ENCODE measurements at regions not wholly inside any gene's neighbourhood (a gene's known extent, or its start where the extent isn't known, plus 50 kb on each side); places are given as distances from the start of the nearest gene placed in this dataset.

DNA sequence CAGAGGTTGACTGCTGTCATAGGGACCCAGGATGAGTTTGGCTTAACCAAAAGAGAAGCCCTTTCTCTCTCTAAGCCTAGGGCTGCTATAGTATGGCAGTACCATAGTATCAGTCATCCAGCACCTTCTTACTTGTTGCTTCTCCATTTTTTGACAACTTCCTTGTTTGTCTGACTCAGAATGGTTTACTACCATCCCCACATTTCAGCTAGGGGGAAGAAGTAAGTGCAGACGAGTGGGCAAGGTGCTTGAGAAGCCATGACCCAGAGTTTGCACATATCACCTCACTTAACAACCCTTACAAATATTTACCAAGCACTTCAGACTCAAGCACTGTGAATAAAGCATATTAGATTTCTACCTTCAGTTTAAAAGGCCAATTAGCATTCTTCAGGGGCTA lies 289.9 kb upstream of the TSHZ2 start:
- H3K36me3 ChIP-seq (ENCODE audit: control insufficient read depth in 2 of 2, insufficient read depth in 2 of 2, low read length in 2 of 2), result no peaks in the 10 kb centered on the region
- H3K4me3 ChIP-seq (ENCODE audit: low read length in 2 of 2), result no peak overlapping the region
- peaks cover 0 to 6% of the 10 kb centered on the region in 2 donors for H3K9me3 ChIP-seq (ENCODE audit: control insufficient read depth in 2 of 2, low read length in 2 of 2)
- H3K27ac ChIP-seq (ENCODE audit: low read length), result no peak overlapping the region
- no peaks in the 10 kb centered on the region for H3K27me3 ChIP-seq (ENCODE audit: control insufficient read depth in 1 of 2, insufficient read depth in 2 of 2, low read length in 2 of 2)
- H3K9ac ChIP-seq (ENCODE audit: low read length in 2 of 2), result no peak overlapping the region
- no peaks in the 10 kb centered on the region for H3K4me1 ChIP-seq (ENCODE audit: control insufficient read depth, insufficient read depth, low read length)

DNA sequence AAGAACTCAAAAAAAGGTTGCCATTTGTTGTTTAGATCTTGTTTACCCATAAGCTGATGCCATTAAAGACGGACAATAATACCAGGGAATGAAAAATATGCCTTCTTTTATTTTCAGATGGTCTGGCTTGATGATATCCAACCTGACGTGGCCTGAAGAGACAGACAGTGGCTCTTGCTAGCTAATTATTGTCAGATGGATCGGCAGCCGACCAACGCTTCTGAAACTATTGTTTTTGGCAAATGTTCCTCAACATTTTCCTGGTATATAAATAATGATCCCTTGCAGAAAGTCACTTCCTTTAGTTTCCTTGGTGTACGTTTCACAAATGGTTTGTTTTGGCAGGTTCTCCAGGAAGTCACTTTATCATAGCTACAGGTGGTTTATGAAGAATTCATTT lies 290.9 kb upstream of the TSHZ2 start:
- H3K36me3 ChIP-seq (ENCODE audit: control insufficient read depth in 2 of 2, insufficient read depth in 2 of 2, low read length in 2 of 2), result no peaks in the 10 kb centered on the region
- no peaks in the 10 kb centered on the region for H3K4me1 ChIP-seq (ENCODE audit: control insufficient read depth, insufficient read depth, low read length)
- no peak overlapping the region for H3K27ac ChIP-seq (ENCODE audit: low read length)
- no peak overlapping the region for H3K9ac ChIP-seq (ENCODE audit: low read length in 2 of 2)
- H3K9me3 ChIP-seq (ENCODE audit: control insufficient read depth in 2 of 2, low read length in 2 of 2), result peaks cover 0 to 6% of the 10 kb centered on the region in 2 donors
- H3K4me3 ChIP-seq (ENCODE audit: low read length in 2 of 2), result no peak overlapping the region
- no peaks in the 10 kb centered on the region for H3K27me3 ChIP-seq (ENCODE audit: control insufficient read depth in 1 of 2, insufficient read depth in 2 of 2, low read length in 2 of 2)

DNA sequence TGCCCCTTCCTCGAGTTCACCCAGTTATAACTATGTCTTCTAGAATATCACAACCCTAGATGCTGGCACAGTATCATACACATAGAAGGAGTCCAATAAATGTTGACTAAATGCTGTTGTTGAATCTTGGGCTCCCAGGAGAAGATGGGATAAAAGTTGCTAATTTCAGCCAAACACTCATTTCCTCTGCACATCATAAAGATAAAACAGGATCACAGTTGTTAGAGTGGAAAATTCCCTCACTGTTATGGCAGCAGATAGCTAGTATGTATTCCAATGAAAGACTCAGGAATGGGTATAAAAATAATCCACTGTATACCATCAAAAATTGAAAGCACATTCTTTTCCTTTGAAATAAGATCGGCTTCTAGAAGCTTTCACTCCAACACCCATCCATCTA lies 294.9 kb upstream of the TSHZ2 start:
- Histone ChIP-seq H3K27ac (ENCODE audit: low read length) (no peak overlapping the region), H3K9ac (ENCODE audit: low read length in 2 of 2) (no peak overlapping the region), H3K9me3 (ENCODE audit: control insufficient read depth in 2 of 2, low read length in 2 of 2) (peaks cover 0 to 10% of the 10 kb centered on the region in 2 donors), H3K27me3 (ENCODE audit: control insufficient read depth in 1 of 2, insufficient read depth in 2 of 2, low read length in 2 of 2) (no peaks in the 10 kb centered on the region), H3K36me3 (ENCODE audit: control insufficient read depth in 2 of 2, insufficient read depth in 2 of 2, low read length in 2 of 2) (no peaks in the 10 kb centered on the region), H3K4me1 (ENCODE audit: control insufficient read depth, insufficient read depth, low read length) (no peaks in the 10 kb centered on the region), H3K4me3 (ENCODE audit: low read length in 2 of 2) (no peak overlapping the region)

- H3K4me3 ChIP-seq (ENCODE audit: low read length in 2 of 2), result no peak overlapping the region
- no peak overlapping the region for H3K27ac ChIP-seq (ENCODE audit: low read length)
- no peaks in the 10 kb centered on the region for H3K36me3 ChIP-seq (ENCODE audit: control insufficient read depth in 2 of 2, insufficient read depth in 2 of 2, low read length in 2 of 2)
- peaks cover 0 to 7% of the 10 kb centered on the region in 2 donors for H3K9me3 ChIP-seq (ENCODE audit: control insufficient read depth in 2 of 2, low read length in 2 of 2)
- H3K9ac ChIP-seq (ENCODE audit: low read length in 2 of 2), result no peak overlapping the region
- no peaks in the 10 kb centered on the region for H3K4me1 ChIP-seq (ENCODE audit: control insufficient read depth, insufficient read depth, low read length)
- H3K27me3 ChIP-seq (ENCODE audit: control insufficient read depth in 1 of 2, insufficient read depth in 2 of 2, low read length in 2 of 2), result no peaks in the 10 kb centered on the region
Measured at GRCh38 chr20:52676283-52676995, 295.7 kb upstream of the TSHZ2 start.

- no peaks in the 10 kb centered on the region for H3K27me3 ChIP-seq (ENCODE audit: control insufficient read depth in 1 of 2, insufficient read depth in 2 of 2, low read length in 2 of 2)
- no peak overlapping the region for H3K4me3 ChIP-seq (ENCODE audit: low read length in 2 of 2)
- H3K27ac ChIP-seq (ENCODE audit: low read length), result no peak overlapping the region
- no peaks in the 10 kb centered on the region for H3K36me3 ChIP-seq (ENCODE audit: control insufficient read depth in 2 of 2, insufficient read depth in 2 of 2, low read length in 2 of 2)
- no peak overlapping the region for H3K9ac ChIP-seq (ENCODE audit: low read length in 2 of 2)
- peaks cover 0 to 7% of the 10 kb centered on the region in 2 donors for H3K9me3 ChIP-seq (ENCODE audit: control insufficient read depth in 2 of 2, low read length in 2 of 2)
- no peaks in the 10 kb centered on the region for H3K4me1 ChIP-seq (ENCODE audit: control insufficient read depth, insufficient read depth, low read length)
Measured at GRCh38 chr20:52675375-52675774, 296.8 kb upstream of the TSHZ2 start.

- no peak overlapping the region for H3K27ac ChIP-seq (ENCODE audit: low read length)
- H3K4me1 ChIP-seq (ENCODE audit: control insufficient read depth, insufficient read depth, low read length), result no peaks in the 10 kb centered on the region
- no peaks in the 10 kb centered on the region for H3K36me3 ChIP-seq (ENCODE audit: control insufficient read depth in 2 of 2, insufficient read depth in 2 of 2, low read length in 2 of 2)
- H3K9me3 ChIP-seq (ENCODE audit: control insufficient read depth in 2 of 2, low read length in 2 of 2), result no peaks in the 10 kb centered on the region
- H3K9ac ChIP-seq (ENCODE audit: low read length in 2 of 2), result no peak overlapping the region
- no peak overlapping the region for H3K4me3 ChIP-seq (ENCODE audit: low read length in 2 of 2)
- H3K27me3 ChIP-seq (ENCODE audit: control insufficient read depth in 1 of 2, insufficient read depth in 2 of 2, low read length in 2 of 2), result no peaks in the 10 kb centered on the region
Measured at GRCh38 chr20:52668626-52669025, 303.5 kb upstream of the TSHZ2 start.

DNA sequence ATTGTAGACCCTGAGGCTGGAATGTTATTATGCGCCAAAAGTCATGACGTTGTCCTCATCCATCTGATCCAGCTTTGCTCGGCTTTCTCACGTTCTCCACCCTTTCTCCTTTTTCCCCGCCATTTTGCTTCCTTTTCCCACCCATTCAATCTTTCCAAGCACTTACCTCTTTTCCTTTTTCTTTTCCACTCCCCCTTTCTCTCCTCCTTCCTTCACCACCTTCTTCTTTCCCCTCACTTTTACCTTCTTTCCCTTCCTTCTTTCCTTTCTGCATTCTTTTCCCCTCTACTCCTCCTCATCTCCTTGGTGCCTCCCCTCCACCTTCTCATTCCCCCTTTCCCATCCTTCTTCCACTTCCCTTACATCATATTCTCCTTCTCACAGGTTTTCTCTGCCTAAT lies 304.8 kb upstream of the TSHZ2 start:
- no peaks in the 10 kb centered on the region for H3K4me1 ChIP-seq (ENCODE audit: control insufficient read depth, insufficient read depth, low read length)
- no peaks in the 10 kb centered on the region for H3K27me3 ChIP-seq (ENCODE audit: control insufficient read depth in 1 of 2, insufficient read depth in 2 of 2, low read length in 2 of 2)
- no peaks in the 10 kb centered on the region for H3K36me3 ChIP-seq (ENCODE audit: control insufficient read depth in 2 of 2, insufficient read depth in 2 of 2, low read length in 2 of 2)
- H3K9me3 ChIP-seq (ENCODE audit: control insufficient read depth in 2 of 2, low read length in 2 of 2), result no peaks in the 10 kb centered on the region
- no peak overlapping the region for H3K4me3 ChIP-seq (ENCODE audit: low read length in 2 of 2)
- no peak overlapping the region for H3K27ac ChIP-seq (ENCODE audit: low read length)
- H3K9ac ChIP-seq (ENCODE audit: low read length in 2 of 2), result no peak overlapping the region

DNA sequence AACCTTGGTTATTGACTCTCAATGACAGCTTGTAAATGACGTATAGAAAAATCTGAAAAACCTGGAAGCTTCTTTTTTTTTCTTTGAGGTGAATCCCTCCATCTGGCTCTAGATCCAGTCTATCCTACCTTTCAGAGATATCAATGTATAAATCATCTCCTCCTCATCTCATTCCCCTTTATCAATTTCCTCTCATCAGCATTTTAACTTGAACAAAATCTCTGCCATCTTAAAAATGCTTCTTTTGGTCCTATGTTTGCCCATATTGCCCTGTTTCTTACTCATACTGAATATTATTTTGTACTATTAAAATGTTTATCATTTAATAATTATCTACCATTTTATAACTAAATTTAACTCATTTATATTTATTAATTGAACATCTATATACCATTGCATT lies 306.7 kb upstream of the TSHZ2 start:
- no peak overlapping the region for H3K4me3 ChIP-seq (ENCODE audit: low read length in 2 of 2)

DNA sequence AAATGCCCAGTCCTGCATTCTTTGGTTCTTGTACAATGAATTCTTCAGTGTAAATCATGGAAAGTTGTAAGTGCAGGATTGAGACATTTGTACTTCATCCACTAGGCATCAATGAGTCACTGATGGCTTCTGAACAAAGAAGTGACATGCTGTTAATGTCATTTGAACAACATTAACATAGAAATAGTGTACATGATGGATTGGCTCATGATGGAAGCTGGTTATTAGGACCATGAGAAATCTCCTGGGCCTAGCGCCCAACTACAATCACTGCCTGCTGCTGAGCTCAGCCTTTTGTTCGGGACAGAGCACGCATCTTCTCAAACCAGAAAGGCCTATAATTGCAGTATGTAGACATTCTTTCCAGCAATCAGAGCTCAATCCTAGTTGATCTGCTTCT lies 316.8 kb upstream of the TSHZ2 start:
- H3K9me3 ChIP-seq (ENCODE audit: control insufficient read depth in 2 of 2, low read length in 2 of 2), result no peaks in the 10 kb centered on the region
- no peak overlapping the region for H3K27ac ChIP-seq (ENCODE audit: low read length)
- no peaks in the 10 kb centered on the region for H3K4me1 ChIP-seq (ENCODE audit: control insufficient read depth, insufficient read depth, low read length)
- no peaks in the 10 kb centered on the region for H3K36me3 ChIP-seq (ENCODE audit: control insufficient read depth in 2 of 2, insufficient read depth in 2 of 2, low read length in 2 of 2)
- H3K9ac ChIP-seq (ENCODE audit: low read length in 2 of 2), result no peak overlapping the region
- no peaks in the 10 kb centered on the region for H3K27me3 ChIP-seq (ENCODE audit: control insufficient read depth in 1 of 2, insufficient read depth in 2 of 2, low read length in 2 of 2)
- H3K4me3 ChIP-seq (ENCODE audit: low read length in 2 of 2), result no peak overlapping the region

More for the DNA sequence above, 306.7 kb upstream of the TSHZ2 start:
- Histone ChIP-seq H3K4me1 (ENCODE audit: control insufficient read depth, insufficient read depth, low read length) (no peaks in the 10 kb centered on the region), H3K9ac (ENCODE audit: low read length in 2 of 2) (no peak overlapping the region), H3K27ac (ENCODE audit: low read length) (no peak overlapping the region), H3K36me3 (ENCODE audit: control insufficient read depth in 2 of 2, insufficient read depth in 2 of 2, low read length in 2 of 2) (no peaks in the 10 kb centered on the region), H3K9me3 (ENCODE audit: control insufficient read depth in 2 of 2, low read length in 2 of 2) (no peaks in the 10 kb centered on the region), H3K27me3 (ENCODE audit: control insufficient read depth in 1 of 2, insufficient read depth in 2 of 2, low read length in 2 of 2) (no peaks in the 10 kb centered on the region)

DNA sequence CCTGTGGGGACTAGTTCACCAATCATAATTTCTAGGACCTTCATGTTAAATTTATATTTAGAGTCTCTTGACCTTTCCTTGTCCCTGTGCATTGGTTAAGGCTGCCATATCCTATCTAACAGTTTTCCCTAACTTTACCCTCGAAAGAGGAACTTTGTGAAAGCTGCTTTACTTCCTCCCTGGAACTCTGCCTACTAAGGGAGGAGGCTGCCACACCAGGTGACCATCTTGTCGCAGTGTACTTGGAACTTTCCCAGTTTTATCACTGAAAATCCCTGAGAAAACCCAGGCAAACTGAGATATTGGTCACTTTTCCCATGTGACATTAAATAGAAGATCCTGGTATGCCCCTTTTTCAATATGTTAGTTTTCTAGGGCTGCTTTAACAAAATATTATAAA lies 317.6 kb upstream of the TSHZ2 start:
- H3K4me3 ChIP-seq (ENCODE audit: low read length in 2 of 2), result no peak overlapping the region
- H3K27me3 ChIP-seq (ENCODE audit: control insufficient read depth in 1 of 2, insufficient read depth in 2 of 2, low read length in 2 of 2), result no peaks in the 10 kb centered on the region
- H3K9me3 ChIP-seq (ENCODE audit: control insufficient read depth in 2 of 2, low read length in 2 of 2), result no peaks in the 10 kb centered on the region
- no peaks in the 10 kb centered on the region for H3K36me3 ChIP-seq (ENCODE audit: control insufficient read depth in 2 of 2, insufficient read depth in 2 of 2, low read length in 2 of 2)
- no peak overlapping the region for H3K9ac ChIP-seq (ENCODE audit: low read length in 2 of 2)
- H3K27ac ChIP-seq (ENCODE audit: low read length), result no peak overlapping the region
- H3K4me1 ChIP-seq (ENCODE audit: control insufficient read depth, insufficient read depth, low read length), result no peaks in the 10 kb centered on the region

DNA sequence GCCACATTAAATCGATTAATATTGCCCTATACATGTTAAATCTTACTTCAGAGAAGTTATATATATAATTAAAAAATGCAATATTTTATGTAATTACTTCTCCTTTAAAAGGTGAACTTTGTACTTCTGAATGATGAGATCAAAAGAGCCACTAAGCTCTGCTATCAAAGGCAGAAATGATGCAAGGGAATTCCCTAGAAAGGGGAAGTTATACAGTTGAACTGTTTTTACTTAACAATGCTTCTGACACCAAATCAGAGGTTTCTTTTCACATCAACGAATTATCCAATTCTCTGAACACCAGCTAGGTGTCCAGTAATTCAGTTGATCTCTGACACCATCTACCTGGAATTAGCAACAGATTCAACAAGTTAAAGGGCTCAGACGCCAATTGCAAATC lies 319.9 kb upstream of the TSHZ2 start:
- H3K36me3 ChIP-seq (ENCODE audit: control insufficient read depth in 2 of 2, insufficient read depth in 2 of 2, low read length in 2 of 2), result no peaks in the 10 kb centered on the region
- no peaks in the 10 kb centered on the region for H3K4me1 ChIP-seq (ENCODE audit: control insufficient read depth, insufficient read depth, low read length)

More for the DNA sequence above, 319.9 kb upstream of the TSHZ2 start:
- Histone ChIP-seq H3K9ac (ENCODE audit: low read length in 2 of 2) (no peak overlapping the region), H3K27ac (ENCODE audit: low read length) (no peak overlapping the region), H3K9me3 (ENCODE audit: control insufficient read depth in 2 of 2, low read length in 2 of 2) (no peaks in the 10 kb centered on the region), H3K4me3 (ENCODE audit: low read length in 2 of 2) (no peak overlapping the region), H3K27me3 (ENCODE audit: control insufficient read depth in 1 of 2, insufficient read depth in 2 of 2, low read length in 2 of 2) (no peaks in the 10 kb centered on the region)

Measured in stomach smooth muscle (tissue), 2 donors.